Osteocyte (in vitro differentiated cells): ENCODE measurements at regions not wholly inside any gene's neighbourhood (a gene's known extent, or its start where the extent isn't known, plus 50 kb on each side); places are given as distances from the start of the nearest gene placed in this dataset.

Source experiments
- DNase-seq: peaks from one replicate; pipeline ENCODE4 v3.0.0; 2021; ENCODE audit warnings: mixed read lengths; ENCODE audit not compliant: unreplicated experiment; ENCODE audit errors: extremely low spot score
- H3K27ac Mint-ChIP-seq: one replicate; pipeline ENCODE4 v1.8.0; 2021; ENCODE audit warnings: mild to moderate bottlenecking, mixed read lengths; ENCODE audit not compliant: unreplicated experiment
- H3K27me3 Mint-ChIP-seq: one replicate; pipeline ENCODE4 v1.8.0; 2021; ENCODE audit warnings: mixed read lengths; ENCODE audit not compliant: unreplicated experiment
- H3K36me3 Mint-ChIP-seq: one replicate; pipeline ENCODE4 v1.8.0; 2021; ENCODE audit warnings: mixed read lengths; ENCODE audit not compliant: unreplicated experiment
- H3K4me1 Mint-ChIP-seq: one replicate; pipeline ENCODE4 v1.8.0; 2021; ENCODE audit warnings: mixed read lengths; ENCODE audit not compliant: unreplicated experiment
- H3K4me3 Mint-ChIP-seq: one replicate; pipeline ENCODE4 v1.8.0; 2021; ENCODE audit warnings: mild to moderate bottlenecking, moderate library complexity, mixed read lengths; ENCODE audit not compliant: unreplicated experiment
- H3K9me3 Mint-ChIP-seq: one replicate; pipeline ENCODE4 v1.8.0; 2021; ENCODE audit warnings: mixed read lengths; ENCODE audit not compliant: unreplicated experiment
- CTCF ChIP-seq: fragments of 200-600 bp; sonication (generic); IDR thresholded peaks from 2 replicates; pipeline ENCODE4 v1.5.0; 2021; ENCODE audit warnings: antibody characterized with exemption, mild to moderate bottlenecking, moderate library complexity

- no peak for DNase-seq
- no peaks in the 10 kb centered on the region for H3K27me3 Mint-ChIP-seq
- H3K9me3 Mint-ChIP-seq: peaks cover 15% of the 10 kb centered on the region
- H3K4me3 Mint-ChIP-seq: no peak overlapping the region
- no peaks in the 10 kb centered on the region for H3K36me3 Mint-ChIP-seq
- no peak overlapping the region for H3K27ac Mint-ChIP-seq
- H3K4me1 Mint-ChIP-seq: peaks cover 20% of the 10 kb centered on the region
- TF ChIP-seq CTCF: no peak
These were observed 315.4 kb downstream of the DIPK2A start for GRCh38 chr3:144287001-144287400.

- TF ChIP-seq CTCF: no peak
- H3K4me3 Mint-ChIP-seq: no peak overlapping the region
- H3K9me3 Mint-ChIP-seq: peaks cover 21% of the 10 kb centered on the region
- peaks cover 20% of the 10 kb centered on the region for H3K4me1 Mint-ChIP-seq
- H3K27ac Mint-ChIP-seq: no peak overlapping the region
- DNase-seq: no peak
- H3K36me3 Mint-ChIP-seq: no peaks in the 10 kb centered on the region
- no peaks in the 10 kb centered on the region for H3K27me3 Mint-ChIP-seq
These were observed 317.4 kb downstream of the DIPK2A start for GRCh38 chr3:144289057-144289456.

- DNase-seq: no peak
- Mint-ChIP-seq H3K27ac (no peak overlapping the region), H3K27me3 (no peaks in the 10 kb centered on the region), H3K4me1 (peaks cover 8% of the 10 kb centered on the region), H3K36me3 (no peaks in the 10 kb centered on the region), H3K9me3 (peaks cover 23% of the 10 kb centered on the region), H3K4me3 (no peak overlapping the region)
- TF ChIP-seq CTCF: no peak
These were observed 323.3 kb downstream of the DIPK2A start for GRCh38 chr3:144294659-144295538.

- no peak overlapping the region for H3K27ac Mint-ChIP-seq
- H3K4me1 Mint-ChIP-seq: peaks cover 8% of the 10 kb centered on the region
- no peak for DNase-seq
- TF ChIP-seq CTCF: no peak
- H3K9me3 Mint-ChIP-seq: peaks cover 23% of the 10 kb centered on the region
- H3K36me3 Mint-ChIP-seq: no peaks in the 10 kb centered on the region
- no peaks in the 10 kb centered on the region for H3K27me3 Mint-ChIP-seq
- no peak overlapping the region for H3K4me3 Mint-ChIP-seq
These were observed 324.0 kb downstream of the DIPK2A start for GRCh38 chr3:144295613-144296012.

GRCh38 chr3:144296808-144297207 is 325.2 kb downstream of the DIPK2A start:
- TF ChIP-seq CTCF: no peak
- no peak for DNase-seq
- H3K36me3 Mint-ChIP-seq: no peaks in the 10 kb centered on the region
- no peak overlapping the region for H3K4me3 Mint-ChIP-seq
- no peaks in the 10 kb centered on the region for H3K27me3 Mint-ChIP-seq
- peaks cover 19% of the 10 kb centered on the region for H3K9me3 Mint-ChIP-seq
- H3K4me1 Mint-ChIP-seq: peaks cover 8% of the 10 kb centered on the region
- H3K27ac Mint-ChIP-seq: no peak overlapping the region
